ENCODE measurements at regions not wholly inside any gene's neighbourhood (a gene's known extent, or its start where the extent isn't known, plus 50 kb on each side); places are given as distances from the start of the nearest gene placed in this dataset.

- no peak for DNase-seq (ENCODE audit: low spot score in 2 of 2)
- intact Hi-C loops (cut with DNase I; ENCODE audit: low total_unique reads), result no loop called here
- no peak overlapping the region for H3K4me3 ChIP-seq (ENCODE audit: low read depth, poor library complexity, severe bottlenecking)
- 25 to 27% methylated on average over 3 of the region's 3 CpGs for WGBS, 2 donors
- no peak for TF ChIP-seq CTCF (IDR thresholded peaks at IDR 0.05)
- TF ChIP-seq POLR2A (IDR thresholded peaks at IDR 0.05), result no peak
Observed at GRCh38 chrX:117510453-117510852, 606.2 kb downstream of the KLHL13 start.

DNA sequence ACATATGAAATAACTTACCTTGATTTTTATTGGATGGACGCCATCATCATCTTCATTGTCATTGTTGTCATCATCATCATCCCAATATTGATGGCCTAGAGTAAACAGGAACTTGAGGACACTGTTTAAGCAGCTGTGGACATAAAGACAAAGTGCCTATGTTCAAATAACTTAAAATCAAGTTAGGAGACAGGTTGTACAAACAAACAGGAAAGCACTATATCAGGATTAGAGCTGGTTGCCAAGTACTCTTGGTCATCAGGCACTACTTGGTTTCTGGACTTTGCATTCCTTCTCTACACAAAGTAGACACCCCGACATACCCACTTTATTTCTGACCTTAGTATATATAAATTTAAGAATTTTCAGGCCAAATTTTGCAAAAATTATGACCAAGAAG is 608.6 kb downstream of the KLHL13 start:
- intact Hi-C loops (cut with DNase I; ENCODE audit: low total_unique reads), result no loop called here
- no peak for TF ChIP-seq POLR2A (IDR thresholded peaks at IDR 0.05)
- no peak for TF ChIP-seq CTCF (IDR thresholded peaks at IDR 0.05)
- DNase-seq (ENCODE audit: low spot score in 2 of 2), result no peak
- H3K4me3 ChIP-seq (ENCODE audit: low read depth, poor library complexity, severe bottlenecking), result no peak overlapping the region
- WGBS, 2 donors, result 40 to 86% methylated on average over 2 of the region's 2 CpGs

GRCh38 chrX:117487421-117487820 is 629.2 kb downstream of the KLHL13 start:
- intact Hi-C loops (cut with DNase I; ENCODE audit: low total_unique reads), result no loop called here
- DNase-seq (ENCODE audit: low spot score in 2 of 2), result no peak
- WGBS, 2 donors, result 10 to 25% methylated on average over 1 of the region's 1 CpG
- H3K4me3 ChIP-seq (ENCODE audit: low read depth, poor library complexity, severe bottlenecking), result no peak overlapping the region
- TF ChIP-seq POLR2A (IDR thresholded peaks at IDR 0.05) (no peak), CTCF (IDR thresholded peaks at IDR 0.05) (no peak)

- 69 to 73% methylated on average over 6 of the region's 6 CpGs for WGBS, 2 donors
- intact Hi-C loops (cut with DNase I; ENCODE audit: low total_unique reads), result no loop called here
- TF ChIP-seq CTCF (IDR thresholded peaks at IDR 0.05) (no peak), POLR2A (IDR thresholded peaks at IDR 0.05) (no peak)
- no peak overlapping the region for H3K4me3 ChIP-seq (ENCODE audit: low read depth, poor library complexity, severe bottlenecking)
- DNase-seq (ENCODE audit: low spot score in 2 of 2), result no peak
Observed at GRCh38 chrX:117483950-117484349, 632.7 kb downstream of the KLHL13 start.

GRCh38 chrX:117458243-117458968 is 658.2 kb downstream of the KLHL13 start:
- 80% methylated on average over 1 of the region's 1 CpG; no CpG with 5 or more reads in 1 of the 2 donors for WGBS, 2 donors

More at GRCh38 chrX:117458243-117458968, 658.2 kb downstream of the KLHL13 start:
- intact Hi-C loops (cut with DNase I; ENCODE audit: low total_unique reads), result no loop called here
- no peak for DNase-seq (ENCODE audit: low spot score in 2 of 2)
- TF ChIP-seq POLR2A (IDR thresholded peaks at IDR 0.05) (no peak), CTCF (IDR thresholded peaks at IDR 0.05) (no peak)
- H3K4me3 ChIP-seq (ENCODE audit: low read depth, poor library complexity, severe bottlenecking), result no peak overlapping the region
